ENCODE measurements at regions not wholly inside any gene's neighbourhood (a gene's known extent, or its start where the extent isn't known, plus 50 kb on each side); places are given as distances from the start of the nearest gene placed in this dataset.
A peak's percentile ranks its signal among the peaks of the same experiment; 100 is the strongest.
"Not testable (repeated sequence)": the region's sequence is repeated elsewhere in the genome, so short reads cannot be mapped to it uniquely, and the experiment has no call there.

GRCh38 chr18:79600596-79600995 is 79.0 kb upstream of the CTDP1 start:
- no peaks in the 10 kb centered on the region for H3K36me3 ChIP-seq (ENCODE audit: control insufficient read depth in 2 of 3, insufficient read depth in 3 of 3, low read length in 3 of 3)
- no peak overlapping the region for H3K27ac ChIP-seq (ENCODE audit: low read depth, low read length)
- ChIA-PET CTCF (no interaction called here), POLR2A (no interaction called here)
- peaks cover 0 to 8% (median 5%) of the 10 kb centered on the region in 5 donors for H3K27me3 Mint-ChIP-seq
- no peaks in the 10 kb centered on the region for H3K27me3 ChIP-seq (ENCODE audit: control insufficient read depth in 2 of 2, insufficient read depth in 2 of 2, low read length in 2 of 2)
- no peak overlapping the region for H3K4me3 ChIP-seq (ENCODE audit: low read length)
- no peaks in the 10 kb centered on the region for H3K36me3 Mint-ChIP-seq
- H3K9me3 ChIP-seq (ENCODE audit: control insufficient read depth in 2 of 3, low read length in 3 of 3): no peaks in the 10 kb centered on the region
- H3K4me3 Mint-ChIP-seq: no peak overlapping the region
- intact Hi-C loops (cut with micrococcal nuclease): no loop called here
- H3K9me3 Mint-ChIP-seq: no peaks in the 10 kb centered on the region
- no peak for ATAC-seq
- no peaks in the 10 kb centered on the region for H3K4me1 ChIP-seq (ENCODE audit: control insufficient read depth in 2 of 2, insufficient read depth in 2 of 2, low read length in 2 of 2)
- H3K27ac Mint-ChIP-seq: no peak overlapping the region
- DNase-seq: no peak
- peaks cover 0 to 9% (median 6%) of the 10 kb centered on the region in 7 donors for H3K4me1 Mint-ChIP-seq

GRCh38 chr18:79601234-79601633 is 78.4 kb upstream of the CTDP1 start:
- no peak overlapping the region for H3K4me3 ChIP-seq (ENCODE audit: low read length)
- H3K27ac ChIP-seq (ENCODE audit: low read depth, low read length): no peak overlapping the region
- H3K27me3 ChIP-seq (ENCODE audit: control insufficient read depth in 2 of 2, insufficient read depth in 2 of 2, low read length in 2 of 2): no peaks in the 10 kb centered on the region
- H3K36me3 Mint-ChIP-seq: no peaks in the 10 kb centered on the region
- POLR2A ChIA-PET: no interaction called here
- intact Hi-C loops (cut with micrococcal nuclease): no loop called here
- no peak for DNase-seq
- H3K36me3 ChIP-seq (ENCODE audit: control insufficient read depth in 2 of 3, insufficient read depth in 3 of 3, low read length in 3 of 3): no peaks in the 10 kb centered on the region
- no peak overlapping the region for H3K4me3 Mint-ChIP-seq
- H3K4me1 Mint-ChIP-seq: peaks cover 0 to 9% (median 6%) of the 10 kb centered on the region in 7 donors
- H3K27ac Mint-ChIP-seq: peak overlapping the region in 1 of 9 donors; percentile 3
- H3K9me3 ChIP-seq (ENCODE audit: control insufficient read depth in 2 of 3, low read length in 3 of 3): no peaks in the 10 kb centered on the region
- CTCF ChIA-PET: interaction anchor here (0.6 kb wide), 1 partner anchor 75 kb away, joined by 5 read pairs; no protein-coding TSS in a partner anchor
- no peaks in the 10 kb centered on the region for H3K9me3 Mint-ChIP-seq
- peaks cover 0 to 8% (median 3%) of the 10 kb centered on the region in 5 donors for H3K27me3 Mint-ChIP-seq
- ATAC-seq: no peak
- no peaks in the 10 kb centered on the region for H3K4me1 ChIP-seq (ENCODE audit: control insufficient read depth in 2 of 2, insufficient read depth in 2 of 2, low read length in 2 of 2)

- Mint-ChIP-seq H3K27me3 (peaks cover 0 to 8% (median 4%) of the 10 kb centered on the region in 5 donors), H3K9me3 (no peaks in the 10 kb centered on the region), H3K4me3 (no peak overlapping the region), H3K4me1 (peaks cover 0 to 9% (median 6%) of the 10 kb centered on the region in 7 donors), H3K36me3 (no peaks in the 10 kb centered on the region), H3K27ac (no peak overlapping the region)
- CTCF ChIA-PET: no interaction called here
- no peak overlapping the region for H3K27ac ChIP-seq (ENCODE audit: low read depth, low read length)
- no peaks in the 10 kb centered on the region for H3K4me1 ChIP-seq (ENCODE audit: control insufficient read depth in 2 of 2, insufficient read depth in 2 of 2, low read length in 2 of 2)
- intact Hi-C loops (cut with micrococcal nuclease): no loop called here
- H3K9me3 ChIP-seq (ENCODE audit: control insufficient read depth in 2 of 3, low read length in 3 of 3): no peaks in the 10 kb centered on the region
- H3K36me3 ChIP-seq (ENCODE audit: control insufficient read depth in 2 of 3, insufficient read depth in 3 of 3, low read length in 3 of 3): no peaks in the 10 kb centered on the region
- POLR2A ChIA-PET: no interaction called here
- ATAC-seq (no peak), DNase-seq (no peak)
- no peak overlapping the region for H3K4me3 ChIP-seq (ENCODE audit: low read length)
- no peaks in the 10 kb centered on the region for H3K27me3 ChIP-seq (ENCODE audit: control insufficient read depth in 2 of 2, insufficient read depth in 2 of 2, low read length in 2 of 2)
Observed at GRCh38 chr18:79603321-79604204, 76.0 kb upstream of the CTDP1 start.

GRCh38 chr18:79604205-79604912 is 75.2 kb upstream of the CTDP1 start:
- peak overlapping the region in 1 of 9 donors; percentile 20 for H3K27ac Mint-ChIP-seq
- no peaks in the 10 kb centered on the region for H3K9me3 Mint-ChIP-seq
- CTCF ChIA-PET: no interaction called here
- no peaks in the 10 kb centered on the region for H3K36me3 Mint-ChIP-seq
- no peaks in the 10 kb centered on the region for H3K4me1 ChIP-seq (ENCODE audit: control insufficient read depth in 2 of 2, insufficient read depth in 2 of 2, low read length in 2 of 2)
- intact Hi-C loops (cut with micrococcal nuclease): no loop called here
- peaks cover 0 to 9% (median 4%) of the 10 kb centered on the region in 5 donors for H3K27me3 Mint-ChIP-seq
- H3K27ac ChIP-seq (ENCODE audit: low read depth, low read length): no peak overlapping the region
- H3K36me3 ChIP-seq (ENCODE audit: control insufficient read depth in 2 of 3, insufficient read depth in 3 of 3, low read length in 3 of 3): no peaks in the 10 kb centered on the region
- POLR2A ChIA-PET: no interaction called here
- no peaks in the 10 kb centered on the region for H3K27me3 ChIP-seq (ENCODE audit: control insufficient read depth in 2 of 2, insufficient read depth in 2 of 2, low read length in 2 of 2)
- peaks cover 0 to 9% (median 6%) of the 10 kb centered on the region in 7 donors for H3K4me1 Mint-ChIP-seq
- H3K9me3 ChIP-seq (ENCODE audit: control insufficient read depth in 2 of 3, low read length in 3 of 3): no peaks in the 10 kb centered on the region
- H3K4me3 Mint-ChIP-seq: no peak overlapping the region
- no peak for DNase-seq
- ATAC-seq: no peak
- H3K4me3 ChIP-seq (ENCODE audit: low read length): no peak overlapping the region

- ATAC-seq: no peak
- intact Hi-C loops (cut with micrococcal nuclease): no loop called here
- CTCF ChIA-PET: no interaction called here
Observed at GRCh38 chr18:79604913-79605880, 74.4 kb upstream of the CTDP1 start.

GRCh38 chr18:79606071-79606470 is 73.5 kb upstream of the CTDP1 start:
- H3K4me1 Mint-ChIP-seq; H3K36me3 Mint-ChIP-seq; H3K4me3 Mint-ChIP-seq; POLR2A ChIA-PET; H3K4me1 ChIP-seq (ENCODE audit: control insufficient read depth in 2 of 2, insufficient read depth in 2 of 2, low read length in 2 of 2); H3K27me3 Mint-ChIP-seq; DNase-seq; CTCF ChIA-PET; H3K9me3 Mint-ChIP-seq; H3K4me3 ChIP-seq (ENCODE audit: low read length); H3K9me3 ChIP-seq (ENCODE audit: control insufficient read depth in 2 of 3, low read length in 3 of 3); ATAC-seq; H3K27ac ChIP-seq (ENCODE audit: low read depth, low read length); H3K36me3 ChIP-seq (ENCODE audit: control insufficient read depth in 2 of 3, insufficient read depth in 3 of 3, low read length in 3 of 3); H3K27me3 ChIP-seq (ENCODE audit: control insufficient read depth in 2 of 2, insufficient read depth in 2 of 2, low read length in 2 of 2); H3K27ac Mint-ChIP-seq; intact Hi-C loops (cut with micrococcal nuclease): not testable (repeated sequence)

More at GRCh38 chr18:79604913-79605880, 74.4 kb upstream of the CTDP1 start:
- H3K4me3 Mint-ChIP-seq: peak overlapping the region in 1 of 10 donors; percentile 31
- Histone ChIP-seq H3K27ac (ENCODE audit: low read depth, low read length) (no peak overlapping the region), H3K4me1 (ENCODE audit: control insufficient read depth in 2 of 2, insufficient read depth in 2 of 2, low read length in 2 of 2) (no peaks in the 10 kb centered on the region), H3K9me3 (ENCODE audit: control insufficient read depth in 2 of 3, low read length in 3 of 3) (no peaks in the 10 kb centered on the region), H3K4me3 (ENCODE audit: low read length) (no peak overlapping the region), H3K36me3 (ENCODE audit: control insufficient read depth in 2 of 3, insufficient read depth in 3 of 3, low read length in 3 of 3) (no peaks in the 10 kb centered on the region), H3K27me3 (ENCODE audit: control insufficient read depth in 2 of 2, insufficient read depth in 2 of 2, low read length in 2 of 2) (no peaks in the 10 kb centered on the region)
- H3K36me3 Mint-ChIP-seq: no peaks in the 10 kb centered on the region
- POLR2A ChIA-PET: no interaction called here
- peaks cover 0 to 9% (median 6%) of the 10 kb centered on the region in 7 donors for H3K4me1 Mint-ChIP-seq
- peak overlapping the region in 1 of 9 donors; percentile 20 for H3K27ac Mint-ChIP-seq
- no peak for DNase-seq
- no peaks in the 10 kb centered on the region for H3K9me3 Mint-ChIP-seq
- H3K27me3 Mint-ChIP-seq: peaks cover 0 to 9% (median 4%) of the 10 kb centered on the region in 5 donors

All from naive thymus-derived CD4-positive, alpha-beta T cell (primary cell).